GM12875 (cell line): ENCODE measurements at regions not wholly inside any gene's neighbourhood (a gene's known extent, or its start where the extent isn't known, plus 50 kb on each side); places are given as distances from the start of the nearest gene placed in this dataset.

ENCODE experiments used
- H3K4me3 ChIP-seq: one replicate; pipeline ENCODE4 v1.5.1; 2011; ENCODE audit warnings: low read depth, low read length, control low read depth
- TF ChIP-seq, protein P1 (sequence below): IDR thresholded peaks from 2 replicates; pipeline ENCODE4 v1.5.1; 2011; ENCODE audit warnings: low read depth, mild to moderate bottlenecking, control low read depth, inconsistent platforms, low read length, moderate library complexity, borderline replicate concordance; ENCODE audit not compliant: insufficient read depth

- no peak overlapping the region for H3K4me3 ChIP-seq
- TF ChIP-seq, protein P1, sequence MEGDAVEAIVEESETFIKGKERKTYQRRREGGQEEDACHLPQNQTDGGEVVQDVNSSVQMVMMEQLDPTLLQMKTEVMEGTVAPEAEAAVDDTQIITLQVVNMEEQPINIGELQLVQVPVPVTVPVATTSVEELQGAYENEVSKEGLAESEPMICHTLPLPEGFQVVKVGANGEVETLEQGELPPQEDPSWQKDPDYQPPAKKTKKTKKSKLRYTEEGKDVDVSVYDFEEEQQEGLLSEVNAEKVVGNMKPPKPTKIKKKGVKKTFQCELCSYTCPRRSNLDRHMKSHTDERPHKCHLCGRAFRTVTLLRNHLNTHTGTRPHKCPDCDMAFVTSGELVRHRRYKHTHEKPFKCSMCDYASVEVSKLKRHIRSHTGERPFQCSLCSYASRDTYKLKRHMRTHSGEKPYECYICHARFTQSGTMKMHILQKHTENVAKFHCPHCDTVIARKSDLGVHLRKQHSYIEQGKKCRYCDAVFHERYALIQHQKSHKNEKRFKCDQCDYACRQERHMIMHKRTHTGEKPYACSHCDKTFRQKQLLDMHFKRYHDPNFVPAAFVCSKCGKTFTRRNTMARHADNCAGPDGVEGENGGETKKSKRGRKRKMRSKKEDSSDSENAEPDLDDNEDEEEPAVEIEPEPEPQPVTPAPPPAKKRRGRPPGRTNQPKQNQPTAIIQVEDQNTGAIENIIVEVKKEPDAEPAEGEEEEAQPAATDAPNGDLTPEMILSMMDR = no peak
These were observed 71.0 kb upstream of the HMHB1 start for GRCh38 chr5:143740956-143741355.

GRCh38 chr5:143739746-143740145 lies 72.2 kb upstream of the HMHB1 start:
- no peak overlapping the region for H3K4me3 ChIP-seq
- TF ChIP-seq, protein P1 = no peak

DNA sequence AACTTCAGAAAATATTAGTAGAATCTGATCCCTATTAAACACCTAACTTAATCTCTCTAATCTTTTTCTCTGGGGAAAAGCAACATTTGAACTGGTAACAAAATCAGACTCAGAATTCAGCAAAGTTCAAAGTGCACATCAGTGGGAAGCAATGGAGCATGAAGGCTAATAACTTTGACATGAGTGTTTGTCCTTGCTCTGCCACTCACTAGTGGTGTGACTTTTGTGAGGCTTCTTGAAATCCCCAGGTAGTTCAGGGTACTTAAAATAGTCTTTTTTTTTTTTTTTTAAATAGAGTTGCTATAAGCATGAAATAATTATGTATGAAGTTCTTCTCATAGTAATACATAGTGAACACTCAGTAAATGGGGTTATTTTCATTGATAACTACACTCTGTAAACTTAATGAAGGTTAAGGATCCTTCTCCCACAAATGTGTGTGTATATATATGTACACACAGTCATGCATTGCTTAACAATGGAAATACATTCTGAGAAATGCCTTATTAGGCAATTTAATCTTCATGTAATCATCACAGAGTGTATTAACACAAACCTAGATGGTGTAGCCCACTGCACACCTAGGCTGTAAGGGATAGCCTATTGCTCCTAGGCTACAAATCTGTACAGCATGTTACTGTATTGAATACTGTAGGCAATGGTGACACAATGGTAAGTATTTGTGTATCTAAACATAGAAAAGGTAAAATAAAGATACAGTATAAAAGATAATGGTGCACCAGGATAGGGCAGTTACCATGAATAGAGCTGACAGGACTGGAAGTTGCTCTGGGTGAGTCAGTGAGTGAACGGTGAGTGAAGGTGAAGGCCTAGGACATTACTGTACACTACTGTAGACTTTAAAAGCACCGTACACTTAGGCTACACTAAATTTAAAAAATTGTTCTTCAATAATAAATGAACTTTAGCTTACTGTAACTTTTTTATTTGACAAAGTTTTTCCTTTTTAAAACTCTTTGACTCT lies 73.3 kb upstream of the HMHB1 start:
- H3K4me3 ChIP-seq = no peak overlapping the region
- TF ChIP-seq, protein P1 = no peak

DNA sequence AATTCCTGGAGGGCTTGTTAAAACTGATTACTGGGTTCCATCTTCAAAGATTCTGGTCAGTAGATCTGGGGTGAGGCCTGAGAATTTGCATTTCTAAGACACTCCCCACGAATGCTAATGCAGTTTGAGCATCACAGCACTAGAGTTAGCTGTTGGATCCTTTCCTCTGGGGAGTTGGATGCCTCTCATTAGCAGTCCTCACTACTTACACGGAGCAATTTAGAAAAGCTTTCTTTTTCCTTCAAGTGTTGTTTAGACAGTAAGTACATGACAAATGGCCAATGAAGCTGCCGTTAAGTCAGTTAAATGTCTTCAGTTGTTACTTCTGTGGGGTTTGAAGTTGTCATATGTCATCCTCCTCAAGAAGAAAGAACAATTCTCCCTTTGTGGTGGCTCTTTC lies 74.9 kb upstream of the HMHB1 start:
- H3K4me3 ChIP-seq = no peak overlapping the region
- TF ChIP-seq, protein P1 = no peak

DNA sequence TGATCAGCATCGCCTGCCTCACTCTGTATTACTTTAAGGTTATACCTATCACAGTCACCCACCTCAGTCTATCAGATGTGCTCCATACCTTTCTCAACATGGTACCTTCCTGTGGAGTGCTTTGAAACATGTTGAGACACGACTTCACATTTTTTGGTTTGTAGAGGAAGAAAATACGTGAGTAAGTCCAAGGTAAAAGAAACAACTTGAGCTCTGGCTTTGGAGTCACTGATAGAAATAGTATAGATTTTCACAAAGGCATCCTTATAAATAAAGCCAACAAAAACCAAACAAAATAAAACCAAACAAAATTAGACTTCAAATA lies 77.5 kb upstream of the HMHB1 start:
- H3K4me3 ChIP-seq = no peak overlapping the region
- TF ChIP-seq, protein P1 = no peak

DNA sequence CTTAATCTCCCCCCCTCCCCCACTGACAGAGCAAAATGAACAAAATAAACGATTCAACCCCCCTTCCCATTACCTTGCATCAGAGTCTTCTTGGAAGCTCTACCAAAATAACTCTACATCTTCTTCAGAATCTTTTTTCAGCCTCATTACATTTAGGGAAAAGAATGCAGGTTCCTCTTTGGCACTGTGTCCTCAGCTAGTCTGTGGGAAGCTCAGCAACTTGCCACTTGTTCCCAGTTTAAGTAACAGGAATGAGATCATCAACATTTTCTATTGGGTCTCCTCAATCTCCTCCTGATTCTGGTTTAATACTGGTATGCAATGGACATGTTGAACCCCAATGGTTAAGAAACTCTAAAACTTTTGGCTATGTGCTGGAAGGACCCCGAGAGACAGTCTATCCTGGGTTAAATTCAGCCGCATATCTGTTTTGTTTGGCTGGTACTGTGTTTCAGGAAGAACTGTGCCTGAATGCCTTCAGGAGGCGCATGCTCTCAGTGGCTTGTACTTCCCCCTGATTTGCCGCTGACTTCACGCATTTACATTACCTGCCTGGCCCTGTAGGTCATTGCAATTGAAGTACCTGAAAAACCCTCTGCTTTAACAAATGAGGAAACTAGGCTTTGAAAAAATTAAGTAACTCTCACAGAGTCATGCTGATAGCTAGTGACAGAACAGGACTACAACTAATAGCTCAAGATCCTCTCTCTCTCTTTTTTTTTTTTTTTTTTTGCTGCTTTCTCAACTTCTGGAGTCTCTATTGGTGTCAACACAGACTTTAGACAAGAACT lies 78.1 kb upstream of the HMHB1 start:
- TF ChIP-seq, protein P1 = no peak
- H3K4me3 ChIP-seq = no peak overlapping the region
